Daoy (cell line): ENCODE measurements at regions not wholly inside any gene's neighbourhood (a gene's known extent, or its start where the extent isn't known, plus 50 kb on each side); places are given as distances from the start of the nearest gene placed in this dataset.

Source experiments
- DNase-seq: peaks from one replicate; pipeline ENCODE4 v3.0.0-alpha.2; 2015; ENCODE audit warnings: low read depth

GRCh38 chr7:124330731-124331407, 298.0 kb upstream of the TMEM229A start:
- DNase-seq, result no peak

GRCh38 chr7:124328774-124329173, 295.9 kb upstream of the TMEM229A start:
- no peak for DNase-seq

- DNase-seq, result no peak
Measured at GRCh38 chr7:124324262-124324661, 291.4 kb upstream of the TMEM229A start.

GRCh38 chr7:124323597-124323996, 290.7 kb upstream of the TMEM229A start:
- no peak for DNase-seq

GRCh38 chr7:124322561-124322960, 289.7 kb upstream of the TMEM229A start:
- no peak for DNase-seq

- no peak for DNase-seq
Measured at GRCh38 chr7:124318721-124319450, 286.0 kb upstream of the TMEM229A start.

- no peak for DNase-seq
Measured at GRCh38 chr7:124310934-124311390, 278.1 kb upstream of the TMEM229A start.

- DNase-seq, result no peak
Measured at GRCh38 chr7:124308384-124308783, 275.5 kb upstream of the TMEM229A start.

- no peak for DNase-seq
Measured at GRCh38 chr7:124295289-124295688, 262.4 kb upstream of the TMEM229A start.

- DNase-seq, result no peak
Measured at GRCh38 chr7:124284937-124285336, 252.1 kb upstream of the TMEM229A start.

GRCh38 chr7:124276005-124276622, 243.2 kb upstream of the TMEM229A start:
- DNase-seq, result peak; percentile 48

- DNase-seq, result no peak
Measured at GRCh38 chr7:124275411-124275810, 242.5 kb upstream of the TMEM229A start.

- DNase-seq, result no peak
Measured at GRCh38 chr7:124269774-124270173, 236.9 kb upstream of the TMEM229A start.

- DNase-seq, result no peak
Measured at GRCh38 chr7:124267154-124267553, 234.3 kb upstream of the TMEM229A start.

GRCh38 chr7:124263232-124263827, 230.5 kb upstream of the TMEM229A start:
- DNase-seq, result peak; percentile 37

- DNase-seq, result no peak
Measured at GRCh38 chr7:124261710-124262109, 228.8 kb upstream of the TMEM229A start.

GRCh38 chr7:124257638-124258308, 224.9 kb upstream of the TMEM229A start:
- DNase-seq, result no peak

GRCh38 chr7:124255041-124255655, 222.3 kb upstream of the TMEM229A start:
- no peak for DNase-seq

GRCh38 chr7:124254396-124254795, 221.5 kb upstream of the TMEM229A start:
- DNase-seq, result no peak

- no peak for DNase-seq
Measured at GRCh38 chr7:124251636-124252035, 218.8 kb upstream of the TMEM229A start.

- no peak for DNase-seq
Measured at GRCh38 chr7:124250297-124251034, 217.6 kb upstream of the TMEM229A start.
